GM12878 (cell line): ENCODE measurements at regions not wholly inside any gene's neighbourhood (a gene's known extent, or its start where the extent isn't known, plus 50 kb on each side); places are given as distances from the start of the nearest gene placed in this dataset.

Experiments
- ATAC-seq: fragments of 200-7000 bp; cut with Tn5 transposase; 3 replicates; pipeline ENCODE4 v1.9.1; 2020; ENCODE audit warnings: mild to moderate bottlenecking, moderate library complexity
- BruUV-seq: library from RNA; stranded (reverse); fragments of 400-500 nt; replicated peaks from 2 replicates; lab custom pipeline; 2021; lab: Mats Ljungman, UMichigan
- CTCF ChIA-PET: fragments of 300-600 bp; sonication (Branson Sonifier 250); formaldehyde crosslinking; extraction: SDS; loops from one replicate; lab custom pipeline; 2021; ENCODE audit warnings: inconsistent platforms; lab: Yijun Ruan, JAX
- POLR2A ChIA-PET: fragments of 350-600 bp; formaldehyde crosslinking; extraction: SDS; loops from one replicate; lab custom pipeline; 2021; ENCODE audit warnings: inconsistent platforms; lab: Charles Lee
- RAD21 ChIA-PET: fragments of 300-600 bp; sonication (Branson Sonifier 250); formaldehyde crosslinking; loops from one replicate; lab custom pipeline; 2023; ENCODE audit warnings: antibody characterized with exemption; ENCODE audit not compliant: unreplicated experiment; lab: Charles Lee
- SMC1A ChIA-PET: fragments of 300-600 bp; sonication (Branson Sonifier 250); formaldehyde crosslinking; loops from one replicate; lab custom pipeline; 2023; ENCODE audit not compliant: unreplicated experiment, uncharacterized antibody; lab: Charles Lee
- DNase-seq: peaks from one replicate; pipeline ENCODE4 v3.0.0-alpha.2; 2011; ENCODE audit warnings: low read depth, low spot score
- FAIRE-seq: peaks from 3 replicates; lab custom pipeline; 2011; peaks lifted over from hg19 to GRCh38; lab: Jason Lieb, UNC
- H2AFZ ChIP-seq: 2 replicates; pipeline ENCODE4 v1.6.0; 2011; ENCODE audit warnings: low read depth, low read length, control low read depth; ENCODE audit not compliant: control insufficient read depth
- H3K27ac ChIP-seq: 2 replicates; pipeline ENCODE4 v1.5.1; 2011; ENCODE audit warnings: control low read depth; ENCODE audit not compliant: control insufficient read depth, insufficient read depth
- H3K27me3 ChIP-seq, 2 experiments: replicated peaks in 1 of 2; 2 replicates each; pipeline versions ENCODE4 v1.6.0 to v1.6.1; 2011; ENCODE audit warnings: low read length in 1 of 2; ENCODE audit not compliant: control insufficient read depth in 2 of 2, insufficient read depth in 2 of 2
- H3K36me3 ChIP-seq, 2 experiments: 2 replicates each; pipeline ENCODE4 v1.5.1; 2011; ENCODE audit warnings: low read length in 1 of 2; ENCODE audit not compliant: control insufficient read depth in 2 of 2, insufficient read depth in 2 of 2
- H3K4me1 ChIP-seq: 2 replicates; pipeline ENCODE4 v1.6.1; 2011; ENCODE audit warnings: mild to moderate bottlenecking, low read length, moderate library complexity, mixed read lengths; ENCODE audit not compliant: control insufficient read depth, insufficient read depth
- H3K4me2 ChIP-seq: 2 replicates; pipeline ENCODE4 v1.6.0; 2011; ENCODE audit warnings: control low read depth; ENCODE audit not compliant: control insufficient read depth, insufficient read depth
- H3K4me3 ChIP-seq: fragments of 200-600 bp; sonication (generic); 2 replicates; pipeline ENCODE4 v1.5.1; 2016
- H3K79me2 ChIP-seq: 2 replicates; pipeline ENCODE4 v1.6.0; 2011; ENCODE audit warnings: low read length; ENCODE audit not compliant: control insufficient read depth, insufficient read depth
- H3K9ac ChIP-seq: 2 replicates; pipeline ENCODE4 v1.8.0; 2011; ENCODE audit warnings: low read length, control low read depth, mixed read lengths; ENCODE audit not compliant: control insufficient read depth, insufficient read depth
- H3K9me3 ChIP-seq: replicated peaks from 3 replicates; pipeline ENCODE4 v1.5.1; 2011; ENCODE audit warnings: mild to moderate bottlenecking, low read length; ENCODE audit not compliant: control insufficient read depth, insufficient read depth
- H4K20me1 ChIP-seq: 2 replicates; pipeline ENCODE4 v1.6.0; 2011; ENCODE audit not compliant: control insufficient read depth, insufficient read depth
- ATF7 ChIP-seq: fragments of 450-650 bp; IDR thresholded peaks from 2 replicates; pipeline ENCODE4 v1.6.1; 2016; ENCODE audit warnings: low read depth, mild to moderate bottlenecking
- BHLHE40 ChIP-seq, 2 experiments: fragments of 450-650 bp in 1 of 2; IDR thresholded peaks; 2 replicates each; pipeline ENCODE4 v1.6.1; 2011 to 2017; ENCODE audit warnings: low read depth in 2 of 2, borderline replicate concordance in 1 of 2, improper control_type of control experiment in 1 of 2, low read length in 1 of 2, mild to moderate bottlenecking in 1 of 2
- CBFB ChIP-seq: IDR thresholded peaks from 2 replicates; pipeline ENCODE4 v1.6.1; 2016; ENCODE audit warnings: antibody characterized with exemption, low read depth
- E2F4 ChIP-seq: IDR thresholded peaks from 2 replicates; pipeline ENCODE4 v1.6.1; 2012; ENCODE audit warnings: low read depth, low read length, improper control_type of control experiment
- FOXK2 ChIP-seq: fragments of 450-650 bp; IDR thresholded peaks from 2 replicates; pipeline ENCODE4 v1.6.1; 2017; ENCODE audit warnings: mild to moderate bottlenecking, moderate library complexity
- HDAC2 ChIP-seq: fragments of 200-600 bp; sonication (generic); IDR thresholded peaks from 2 replicates; pipeline ENCODE4 v1.6.1; 2017
- POLR2AphosphoS2 ChIP-seq: IDR thresholded peaks from 2 replicates; pipeline ENCODE4 v1.6.1; 2011; ENCODE audit warnings: low read depth, mild to moderate bottlenecking, low read length, improper control_type of control experiment, moderate library complexity
- RUNX3 ChIP-seq: IDR thresholded peaks from 2 replicates; pipeline ENCODE4 v1.6.1; 2012; ENCODE audit warnings: low read length, inconsistent platforms
- SP1 ChIP-seq: IDR thresholded peaks from one replicate; pipeline ENCODE4 v1.6.1; 2011; ENCODE audit warnings: low read depth, low read length
- WRNIP1 ChIP-seq: IDR thresholded peaks from 2 replicates; pipeline ENCODE4 v1.6.1; 2011; ENCODE audit warnings: low read depth, low read length, improper control_type of control experiment, borderline replicate concordance
- WGBS: methylation state at CpG from one replicate; pipeline ENCODE4 v1.1.6; 2016; ENCODE audit warnings: low lambda C conversion rate; ENCODE audit not compliant: insufficient replicate concordance, insufficient coverage; ENCODE audit errors: missing lambda C conversion rate; 5-methylcytosine and 5-hydroxymethylcytosine counted together
- in situ Hi-C: fragments of 300-500 bp; cut with MboI; formaldehyde crosslinking; loops from 9 replicates; pipeline ENCODE4 v1.14.3; 2018; ENCODE audit warnings: mixed read lengths
- intact Hi-C: fragments of 100-400 bp; cut with micrococcal nuclease; formaldehyde crosslinking; loops from one replicate; pipeline ENCODE4 v1.14.2; 2022; ENCODE audit not compliant: unreplicated experiment
- TF ChIP-seq, protein P1 (sequence below): fragments of 150-350 bp; IDR thresholded peaks from 2 replicates; pipeline ENCODE4 v1.6.1; 2014; ENCODE audit warnings: mild to moderate bottlenecking, low read depth, low read length
- TF ChIP-seq, protein P2 (sequence below): fragments of 450-650 bp; IDR thresholded peaks from 2 replicates; pipeline ENCODE4 v1.6.1; 2016; ENCODE audit warnings: mild to moderate bottlenecking
- TF ChIP-seq, protein P3 (sequence below): fragments of 450-650 bp; IDR thresholded peaks from 2 replicates; pipeline ENCODE4 v1.6.1; 2016; ENCODE audit warnings: mild to moderate bottlenecking, moderate library complexity, borderline replicate concordance

DNA sequence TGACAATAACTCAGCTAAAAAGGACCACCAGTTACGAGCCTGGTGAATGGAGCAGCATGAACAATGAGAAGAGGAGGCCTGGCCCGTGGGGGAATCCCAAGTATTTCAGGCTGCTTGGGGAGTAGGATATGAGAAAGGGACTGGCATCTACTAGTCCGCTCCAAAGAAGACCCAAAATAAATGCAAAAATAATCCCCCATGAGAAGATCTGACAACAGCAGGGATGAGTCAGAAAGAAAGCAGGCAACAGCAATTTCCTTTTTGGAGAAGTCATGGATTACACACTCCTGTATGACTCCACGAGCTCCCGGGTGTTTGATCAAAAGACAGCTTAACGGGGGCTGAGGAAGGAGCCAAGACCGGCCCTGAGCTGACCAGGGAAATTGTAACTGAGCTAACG lies 111.4 kb downstream of the SOX11 start (continued):
- TF ChIP-seq, protein P1, sequence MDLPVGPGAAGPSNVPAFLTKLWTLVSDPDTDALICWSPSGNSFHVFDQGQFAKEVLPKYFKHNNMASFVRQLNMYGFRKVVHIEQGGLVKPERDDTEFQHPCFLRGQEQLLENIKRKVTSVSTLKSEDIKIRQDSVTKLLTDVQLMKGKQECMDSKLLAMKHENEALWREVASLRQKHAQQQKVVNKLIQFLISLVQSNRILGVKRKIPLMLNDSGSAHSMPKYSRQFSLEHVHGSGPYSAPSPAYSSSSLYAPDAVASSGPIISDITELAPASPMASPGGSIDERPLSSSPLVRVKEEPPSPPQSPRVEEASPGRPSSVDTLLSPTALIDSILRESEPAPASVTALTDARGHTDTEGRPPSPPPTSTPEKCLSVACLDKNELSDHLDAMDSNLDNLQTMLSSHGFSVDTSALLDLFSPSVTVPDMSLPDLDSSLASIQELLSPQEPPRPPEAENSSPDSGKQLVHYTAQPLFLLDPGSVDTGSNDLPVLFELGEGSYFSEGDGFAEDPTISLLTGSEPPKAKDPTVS = no peak
- TF ChIP-seq SP1 (no peak), ATF7 (no peak)

DNA sequence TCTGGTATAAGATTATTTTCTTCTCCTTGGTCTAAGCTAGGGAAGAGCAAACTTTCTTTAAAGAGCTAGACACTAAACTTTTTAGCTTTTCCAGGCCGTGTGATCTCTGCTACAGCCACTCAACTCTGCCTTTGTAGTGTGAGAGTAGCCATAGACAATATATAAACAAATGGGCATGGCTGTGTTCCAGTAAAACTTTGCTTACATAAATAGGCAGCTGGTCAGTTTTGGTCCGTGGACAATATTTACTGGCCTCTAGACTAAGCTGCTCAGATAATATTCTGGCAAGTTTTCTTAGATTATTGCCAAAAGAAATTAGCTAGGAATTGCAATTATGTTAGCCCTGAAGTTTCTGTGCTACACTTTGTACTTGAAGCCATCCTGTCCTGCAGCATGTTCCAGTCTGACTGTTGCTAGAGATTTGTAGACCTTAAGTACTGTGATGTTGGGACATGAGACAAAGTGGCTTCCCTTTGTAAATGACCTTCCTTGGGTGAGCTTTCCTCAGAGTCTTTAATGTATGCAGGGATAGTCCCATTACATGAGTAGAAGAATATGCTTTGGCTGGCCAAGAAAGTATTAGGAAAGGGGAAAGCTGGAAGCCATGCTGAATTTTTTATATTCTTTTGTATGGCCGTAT lies 126.9 kb downstream of the SOX11 start:
- no peaks in the 10 kb centered on the region for H3K79me2 ChIP-seq
- TF ChIP-seq HDAC2 = no peak
- TF ChIP-seq FOXK2 = no peak
- no peak for TF ChIP-seq RUNX3
- TF ChIP-seq POLR2AphosphoS2 = no peak
- TF ChIP-seq BHLHE40 (IDR thresholded peaks at IDR 0.05; ENCODE audit: borderline replicate concordance in 1 of 2, low read depth in 2 of 2, low read length in 1 of 2) = no peak
- TF ChIP-seq CBFB = no peak
- TF ChIP-seq, protein P2, sequence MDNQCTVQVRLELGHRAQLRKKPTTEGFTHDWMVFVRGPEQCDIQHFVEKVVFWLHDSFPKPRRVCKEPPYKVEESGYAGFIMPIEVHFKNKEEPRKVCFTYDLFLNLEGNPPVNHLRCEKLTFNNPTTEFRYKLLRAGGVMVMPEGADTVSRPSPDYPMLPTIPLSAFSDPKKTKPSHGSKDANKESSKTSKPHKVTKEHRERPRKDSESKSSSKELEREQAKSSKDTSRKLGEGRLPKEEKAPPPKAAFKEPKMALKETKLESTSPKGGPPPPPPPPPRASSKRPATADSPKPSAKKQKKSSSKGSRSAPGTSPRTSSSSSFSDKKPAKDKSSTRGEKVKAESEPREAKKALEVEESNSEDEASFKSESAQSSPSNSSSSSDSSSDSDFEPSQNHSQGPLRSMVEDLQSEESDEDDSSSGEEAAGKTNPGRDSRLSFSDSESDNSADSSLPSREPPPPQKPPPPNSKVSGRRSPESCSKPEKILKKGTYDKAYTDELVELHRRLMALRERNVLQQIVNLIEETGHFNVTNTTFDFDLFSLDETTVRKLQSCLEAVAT = no peak
- TF ChIP-seq E2F4 = no peak
- TF ChIP-seq WRNIP1 = no peak
- TF ChIP-seq, protein P3, sequence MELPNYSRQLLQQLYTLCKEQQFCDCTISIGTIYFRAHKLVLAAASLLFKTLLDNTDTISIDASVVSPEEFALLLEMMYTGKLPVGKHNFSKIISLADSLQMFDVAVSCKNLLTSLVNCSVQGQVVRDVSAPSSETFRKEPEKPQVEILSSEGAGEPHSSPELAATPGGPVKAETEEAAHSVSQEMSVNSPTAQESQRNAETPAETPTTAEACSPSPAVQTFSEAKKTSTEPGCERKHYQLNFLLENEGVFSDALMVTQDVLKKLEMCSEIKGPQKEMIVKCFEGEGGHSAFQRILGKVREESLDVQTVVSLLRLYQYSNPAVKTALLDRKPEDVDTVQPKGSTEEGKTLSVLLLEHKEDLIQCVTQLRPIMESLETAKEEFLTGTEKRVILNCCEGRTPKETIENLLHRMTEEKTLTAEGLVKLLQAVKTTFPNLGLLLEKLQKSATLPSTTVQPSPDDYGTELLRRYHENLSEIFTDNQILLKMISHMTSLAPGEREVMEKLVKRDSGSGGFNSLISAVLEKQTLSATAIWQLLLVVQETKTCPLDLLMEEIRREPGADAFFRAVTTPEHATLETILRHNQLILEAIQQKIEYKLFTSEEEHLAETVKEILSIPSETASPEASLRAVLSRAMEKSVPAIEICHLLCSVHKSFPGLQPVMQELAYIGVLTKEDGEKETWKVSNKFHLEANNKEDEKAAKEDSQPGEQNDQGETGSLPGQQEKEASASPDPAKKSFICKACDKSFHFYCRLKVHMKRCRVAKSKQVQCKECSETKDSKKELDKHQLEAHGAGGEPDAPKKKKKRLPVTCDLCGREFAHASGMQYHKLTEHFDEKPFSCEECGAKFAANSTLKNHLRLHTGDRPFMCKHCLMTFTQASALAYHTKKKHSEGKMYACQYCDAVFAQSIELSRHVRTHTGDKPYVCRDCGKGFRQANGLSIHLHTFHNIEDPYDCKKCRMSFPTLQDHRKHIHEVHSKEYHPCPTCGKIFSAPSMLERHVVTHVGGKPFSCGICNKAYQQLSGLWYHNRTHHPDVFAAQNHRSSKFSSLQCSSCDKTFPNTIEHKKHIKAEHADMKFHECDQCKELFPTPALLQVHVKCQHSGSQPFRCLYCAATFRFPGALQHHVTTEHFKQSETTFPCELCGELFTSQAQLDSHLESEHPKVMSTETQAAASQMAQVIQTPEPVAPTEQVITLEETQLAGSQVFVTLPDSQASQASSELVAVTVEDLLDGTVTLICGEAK = no peak
- H3K4me3 ChIP-seq = no peak overlapping the region
- no peaks in the 10 kb centered on the region for H3K36me3 ChIP-seq
- H3K9me3 ChIP-seq = no peaks in the 10 kb centered on the region
- ChIA-PET CTCF (no interaction called here), RAD21 (no interaction called here), SMC1A (no interaction called here), POLR2A (no interaction called here)
- DNase-seq (no peak), FAIRE-seq (no peak), ATAC-seq (no peak)
- H4K20me1 ChIP-seq = no peaks in the 10 kb centered on the region
- H3K4me2 ChIP-seq = no peak overlapping the region
- H3K9ac ChIP-seq = no peak overlapping the region
- intact Hi-C loops = no loop called here
- no peaks in the 10 kb centered on the region for H3K27me3 ChIP-seq
- no peak overlapping the region for H2AFZ ChIP-seq
- H3K27ac ChIP-seq = no peak overlapping the region
- no peaks in the 10 kb centered on the region for H3K4me1 ChIP-seq
- in situ Hi-C loops = no loop called here
- BruUV-seq = no TSS peak
- 2% methylated on average over 3 of the region's 3 CpGs for WGBS
